ENCODE measurements at regions not wholly inside any gene's neighbourhood (a gene's known extent, or its start where the extent isn't known, plus 50 kb on each side); places are given as distances from the start of the nearest gene placed in this dataset.

GRCh38 chr2:155384555-155385123 lies 686.1 kb downstream of the KCNJ3 start:
- H3K4me1 ChIP-seq = no peaks in the 10 kb centered on the region
- no peak for DNase-seq
- H3K27ac ChIP-seq = no peak overlapping the region
- in situ Hi-C loops (cut with MboI; ENCODE audit: low pct_ligation_motif_present in 1 of 4, low pct_unique_long_range_greater_than_20kb in 1 of 4, low sequenced_read_pairs in 3 of 4) (loop anchor here in 3 of 4 donors (25.0 kb wide), 2 partner anchors 1803 to 1828 kb away; no protein-coding TSS in a partner anchor), intact Hi-C loops (cut with DNase I; ENCODE audit: low total_unique reads) (no loop called here)
- no peaks in the 10 kb centered on the region for H3K9me3 ChIP-seq
- H3K4me3 ChIP-seq = no peak overlapping the region
- H3K36me3 ChIP-seq = no peaks in the 10 kb centered on the region
- WGBS, 2 donors (ENCODE audit: low coverage in 1 of 2) = 76% methylated on average over 3 of the region's 3 CpGs
- TF ChIP-seq EP300 (IDR thresholded peaks at IDR 0.05; ENCODE audit: low read depth) = no peak
- TF ChIP-seq POLR2AphosphoS5 (IDR thresholded peaks at IDR 0.05) = no peak
- no peak for TF ChIP-seq POLR2A (IDR thresholded peaks at IDR 0.05)
- TF ChIP-seq CTCF (IDR thresholded peaks at IDR 0.05) = no peak
- H3K27me3 ChIP-seq = no peaks in the 10 kb centered on the region

- TF ChIP-seq EP300 (IDR thresholded peaks at IDR 0.05; ENCODE audit: low read depth) (no peak), POLR2A (IDR thresholded peaks at IDR 0.05) (no peak), CTCF (IDR thresholded peaks at IDR 0.05) (no peak), POLR2AphosphoS5 (IDR thresholded peaks at IDR 0.05) (no peak)
- no peaks in the 10 kb centered on the region for H3K4me1 ChIP-seq
- DNase-seq = no peak
- intact Hi-C loops (cut with DNase I; ENCODE audit: low total_unique reads) (no loop called here), in situ Hi-C loops (cut with MboI; ENCODE audit: low pct_ligation_motif_present in 1 of 4, low pct_unique_long_range_greater_than_20kb in 1 of 4, low sequenced_read_pairs in 3 of 4) (loop anchor here in 3 of 4 donors (25.0 kb wide), 2 partner anchors 1805 to 1830 kb away; no protein-coding TSS in a partner anchor)
- H3K27ac ChIP-seq = no peak overlapping the region
- H3K9me3 ChIP-seq = no peaks in the 10 kb centered on the region
- H3K36me3 ChIP-seq = no peaks in the 10 kb centered on the region
- WGBS, 2 donors (ENCODE audit: low coverage in 1 of 2) = 59 to 64% methylated on average over 3 of the region's 3 CpGs
- no peaks in the 10 kb centered on the region for H3K27me3 ChIP-seq
- no peak overlapping the region for H3K4me3 ChIP-seq
Observed at GRCh38 chr2:155382776-155383175, 684.3 kb downstream of the KCNJ3 start.

- 18 to 47% methylated on average over 1 of the region's 1 CpG for WGBS, 2 donors (ENCODE audit: low coverage in 1 of 2)
- TF ChIP-seq POLR2A (IDR thresholded peaks at IDR 0.05) = no peak
- TF ChIP-seq CTCF (IDR thresholded peaks at IDR 0.05) = no peak
- no peak for TF ChIP-seq POLR2AphosphoS5 (IDR thresholded peaks at IDR 0.05)
- TF ChIP-seq EP300 (IDR thresholded peaks at IDR 0.05; ENCODE audit: low read depth) = no peak
- H3K4me1 ChIP-seq = no peaks in the 10 kb centered on the region
- no peaks in the 10 kb centered on the region for H3K27me3 ChIP-seq
- no peaks in the 10 kb centered on the region for H3K36me3 ChIP-seq
- H3K9me3 ChIP-seq = no peaks in the 10 kb centered on the region
- H3K4me3 ChIP-seq = no peak overlapping the region
- in situ Hi-C loops (cut with MboI; ENCODE audit: low pct_ligation_motif_present in 1 of 4, low pct_unique_long_range_greater_than_20kb in 1 of 4, low sequenced_read_pairs in 3 of 4) (loop anchor here in 3 of 4 donors (25.0 kb wide), 2 partner anchors 1806 to 1831 kb away; no protein-coding TSS in a partner anchor), intact Hi-C loops (cut with DNase I; ENCODE audit: low total_unique reads) (no loop called here)
- no peak overlapping the region for H3K27ac ChIP-seq
- DNase-seq = no peak
Observed at GRCh38 chr2:155381436-155381835, 682.9 kb downstream of the KCNJ3 start.

GRCh38 chr2:155379494-155379893 lies 681.0 kb downstream of the KCNJ3 start:
- in situ Hi-C loops (cut with MboI; ENCODE audit: low pct_ligation_motif_present in 1 of 4, low pct_unique_long_range_greater_than_20kb in 1 of 4, low sequenced_read_pairs in 3 of 4) = loop anchor here in 3 of 4 donors (25.0 kb wide), 2 partner anchors 1808 to 1833 kb away; no protein-coding TSS in a partner anchor
- Histone ChIP-seq H3K9me3 (no peaks in the 10 kb centered on the region), H3K27ac (no peak overlapping the region), H3K4me3 (no peak overlapping the region), H3K27me3 (no peaks in the 10 kb centered on the region), H3K36me3 (no peaks in the 10 kb centered on the region), H3K4me1 (no peaks in the 10 kb centered on the region)
- TF ChIP-seq POLR2AphosphoS5 (IDR thresholded peaks at IDR 0.05) = no peak
- TF ChIP-seq POLR2A (IDR thresholded peaks at IDR 0.05) = no peak
- no peak for TF ChIP-seq EP300 (IDR thresholded peaks at IDR 0.05; ENCODE audit: low read depth)
- TF ChIP-seq CTCF (IDR thresholded peaks at IDR 0.05) = no peak
- DNase-seq = no peak
- WGBS, 2 donors (ENCODE audit: low coverage in 1 of 2) = 61 to 89% methylated on average over 2 of the region's 2 CpGs
- intact Hi-C loops (cut with DNase I; ENCODE audit: low total_unique reads) = no loop called here
